ENCODE measurements at regions not wholly inside any gene's neighbourhood (a gene's known extent, or its start where the extent isn't known, plus 50 kb on each side); places are given as distances from the start of the nearest gene placed in this dataset.

DNA sequence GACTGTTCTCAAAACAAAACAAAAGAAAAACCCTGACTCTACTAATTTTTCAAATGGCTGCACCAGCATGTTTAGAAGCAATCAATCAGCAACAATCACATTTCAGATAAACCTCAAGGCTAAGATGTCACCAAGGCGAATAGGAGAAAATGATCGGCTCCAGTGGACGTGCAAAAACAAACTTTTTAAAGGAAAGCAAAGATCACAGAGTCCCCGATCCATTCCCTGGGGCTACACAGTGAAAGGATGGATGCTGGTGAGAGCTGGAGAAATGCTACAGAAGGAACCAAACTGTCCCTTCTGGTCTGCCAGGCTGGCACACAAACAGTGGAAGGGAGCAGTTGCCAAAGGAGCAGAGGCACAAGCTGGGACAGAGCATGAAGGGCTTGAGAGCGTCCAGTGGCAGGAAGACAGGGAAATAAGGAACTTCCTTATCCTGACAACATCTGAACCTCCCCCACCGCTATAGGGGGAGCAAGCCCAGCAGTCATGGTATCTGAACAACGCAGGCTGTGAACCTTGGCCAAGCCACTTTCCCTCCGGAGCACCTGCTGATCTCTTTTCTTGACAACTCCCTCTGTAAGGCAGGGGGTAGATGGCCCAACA is 73.7 kb upstream of the HIVEP1 start (continued):
- no peak for TF ChIP-seq TSC22D4 (tag; IDR thresholded peaks at IDR 0.05)
- peak; percentile 60 to 90 for TF ChIP-seq AFF1 (IDR thresholded peaks at IDR 0.05; ENCODE audit: low read depth in 1 of 2, partially characterized antibody in 2 of 2)
- TF ChIP-seq ZNF584 (CRISPR knock-in tag; IDR thresholded peaks at IDR 0.05; ENCODE audit: low read depth) = peak; percentile 89; the same call in 1 of the 2 replicates
- TF ChIP-seq ETV1 (tag; conservative IDR thresholded peaks at IDR 0.05; ENCODE audit: low read depth) = peak; percentile 85
- TF ChIP-seq UBTF (IDR thresholded peaks at IDR 0.05; ENCODE audit: borderline replicate concordance in 1 of 2, low read depth in 2 of 2, low read length in 2 of 2) = peak in 1 of 2 experiments; percentile 68; a peak in 1 of 4 replicates
- TF ChIP-seq HNRNPK (IDR thresholded peaks at IDR 0.05; ENCODE audit: low read depth, low read length, poor library complexity, severe bottlenecking) = no peak
- peak; percentile 89 for TF ChIP-seq NEUROD1 (IDR thresholded peaks at IDR 0.05; ENCODE audit: borderline replicate concordance, low read depth, low read length, partially characterized antibody)
- peak in 1 of 2 experiments; percentile 94; a peak in 2 of 4 replicates for TF ChIP-seq KDM4B (IDR thresholded peaks at IDR 0.05; ENCODE audit: borderline replicate concordance in 2 of 2, low read depth in 1 of 2)
- TF ChIP-seq NR2C2 (CRISPR knock-in tag; IDR thresholded peaks at IDR 0.05) = peak; percentile 16; the same call in 1 of the 2 replicates
- peak; percentile 84 for TF ChIP-seq NR2C2 (tag; IDR thresholded peaks at IDR 0.05)
- TF ChIP-seq RBFOX2 (IDR thresholded peaks at IDR 0.05; ENCODE audit: low read depth, low read length) = peak; percentile 36; the same call in 1 of the 2 replicates
- TF ChIP-seq ZNF347 (CRISPR knock-in tag; IDR thresholded peaks at IDR 0.05; ENCODE audit: low read depth) = no peak
- 0 out of 2 replicates have a peak, but pooled peaks have one; percentile 45 for TF ChIP-seq TCF7L2 (IDR thresholded peaks at IDR 0.05; ENCODE audit: low read depth, low read length)
- TF ChIP-seq PHB2 (IDR thresholded peaks at IDR 0.05; ENCODE audit: low read depth) = peak; percentile 93
- no peak for TF ChIP-seq GABPB2 (CRISPR knock-in tag; conservative IDR thresholded peaks at IDR 0.05)
- peak; percentile 81; the same call in 1 of the 2 replicates for TF ChIP-seq NFRKB (IDR thresholded peaks at IDR 0.05; ENCODE audit: low read depth)
- no peak for TF ChIP-seq ATF2 (CRISPR knock-in tag; IDR thresholded peaks at IDR 0.05)
- TF ChIP-seq SOX6 (IDR thresholded peaks at IDR 0.05) = peak; percentile 95

Data from K562 (cell line).